Medulla oblongata (tissue), 1 donor: ENCODE measurements at regions not wholly inside any gene's neighbourhood (a gene's known extent, or its start where the extent isn't known, plus 50 kb on each side); places are given as distances from the start of the nearest gene placed in this dataset.
"Not testable (repeated sequence)": the region's sequence is repeated elsewhere in the genome, so short reads cannot be mapped to it uniquely, and the experiment has no call there.

Source experiments
- DNase-seq: peaks from one replicate; pipeline ENCODE4 v3.0.0-alpha.2; 2015; ENCODE audit errors: extremely low spot score

- no peak for DNase-seq
Observed at GRCh38 chr13:83121896-83122295, 760.4 kb downstream of the SLITRK1 start.

- DNase-seq, result no peak
Observed at GRCh38 chr13:83117046-83117445, 765.2 kb downstream of the SLITRK1 start.

DNA sequence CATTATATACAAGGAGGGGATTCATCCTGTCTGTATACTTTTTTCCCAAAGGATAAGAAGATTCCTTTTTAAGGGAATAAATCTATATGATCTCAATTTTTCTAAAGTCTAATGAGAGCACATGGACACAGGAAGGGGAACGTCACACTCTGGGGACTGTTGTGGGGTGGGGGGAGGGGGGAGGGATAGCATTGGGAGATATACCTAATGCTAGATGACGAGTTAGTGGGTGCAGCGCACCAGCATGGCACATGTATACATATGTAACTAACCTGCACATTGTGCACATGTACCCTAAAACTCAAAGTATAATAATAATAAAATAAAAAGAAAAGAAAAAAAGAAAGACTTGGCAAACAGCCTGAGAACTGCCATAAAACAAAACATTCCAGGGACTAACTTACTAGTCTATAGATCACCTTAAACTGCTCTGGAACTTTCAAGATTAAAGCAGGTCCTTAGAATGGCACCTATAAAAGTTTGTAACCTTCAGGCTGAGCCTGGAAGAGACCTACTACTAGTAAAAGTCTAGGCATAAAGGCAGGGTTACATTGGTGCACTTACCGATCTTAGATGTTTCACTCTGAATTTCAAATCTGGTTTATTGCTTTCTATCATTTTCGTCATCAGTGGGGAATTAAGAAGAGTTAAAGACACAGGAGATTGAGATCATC, 780.6 kb downstream of the SLITRK1 start:
- not testable (repeated sequence) for DNase-seq

DNA sequence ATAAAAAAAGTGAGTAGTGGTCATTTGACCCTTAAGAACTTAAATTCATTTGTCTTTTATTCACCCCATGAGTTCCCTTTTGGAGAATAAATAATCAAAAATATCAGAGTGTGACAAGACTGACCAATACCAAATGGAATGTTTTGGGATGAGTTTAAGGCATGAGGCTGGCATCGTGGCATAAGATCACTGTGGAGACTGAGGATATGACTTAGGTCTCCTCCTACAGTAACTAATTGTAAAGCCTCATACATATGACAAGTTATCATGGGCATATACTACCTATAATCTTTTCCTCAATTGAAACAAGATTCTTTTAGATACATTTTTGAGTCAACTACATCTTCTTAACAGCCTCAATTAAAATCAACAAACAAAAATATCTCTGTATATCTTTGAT, 782.0 kb downstream of the SLITRK1 start:
- DNase-seq, result no peak

DNA sequence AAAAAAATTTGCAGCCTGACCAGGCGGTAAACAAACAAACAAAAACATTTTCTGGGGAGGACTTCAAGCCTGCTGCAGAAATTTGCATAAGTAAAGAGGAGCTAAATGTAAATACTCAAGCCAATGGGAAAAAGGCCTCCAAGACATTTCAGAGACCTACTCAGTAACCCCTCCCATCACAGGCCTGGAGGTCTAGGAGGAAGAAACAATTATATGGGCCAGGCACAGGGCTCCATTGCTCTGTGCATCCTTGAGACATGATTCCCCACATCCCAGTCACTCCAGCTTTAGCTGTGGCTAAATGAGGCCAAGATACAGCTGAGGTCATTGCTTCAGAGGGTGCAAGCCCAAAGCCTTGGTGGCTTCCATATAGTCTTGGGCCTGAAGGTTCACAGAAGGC, 793.4 kb downstream of the SLITRK1 start:
- DNase-seq, result no peak

- DNase-seq, result no peak
Observed at GRCh38 chr13:83086948-83087347, 795.3 kb downstream of the SLITRK1 start.

- no peak for DNase-seq
Observed at GRCh38 chr13:83086088-83086487, 796.2 kb downstream of the SLITRK1 start.

GRCh38 chr13:83085186-83085900, 796.9 kb downstream of the SLITRK1 start:
- no peak for DNase-seq

DNA sequence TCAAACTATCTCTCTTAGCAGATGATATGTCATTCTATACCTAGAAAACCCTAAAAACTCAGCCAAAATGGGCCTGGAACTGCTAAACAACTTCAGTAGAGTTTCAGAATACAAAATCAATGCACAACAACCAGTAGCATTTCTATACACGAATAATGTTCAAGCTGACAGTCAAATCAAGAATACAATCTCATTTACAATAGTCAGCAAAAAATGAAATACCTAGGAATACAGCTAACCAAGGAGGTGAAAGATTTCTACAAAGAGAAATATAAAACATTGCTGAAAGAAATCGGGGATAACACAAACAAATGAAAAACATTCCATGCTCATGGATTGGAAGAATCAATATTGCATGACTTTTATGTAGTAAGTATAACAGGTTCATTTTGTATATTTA, 804.8 kb downstream of the SLITRK1 start:
- no peak for DNase-seq

GRCh38 chr13:83073930-83074329, 808.3 kb downstream of the SLITRK1 start:
- not testable (repeated sequence) for DNase-seq

DNA sequence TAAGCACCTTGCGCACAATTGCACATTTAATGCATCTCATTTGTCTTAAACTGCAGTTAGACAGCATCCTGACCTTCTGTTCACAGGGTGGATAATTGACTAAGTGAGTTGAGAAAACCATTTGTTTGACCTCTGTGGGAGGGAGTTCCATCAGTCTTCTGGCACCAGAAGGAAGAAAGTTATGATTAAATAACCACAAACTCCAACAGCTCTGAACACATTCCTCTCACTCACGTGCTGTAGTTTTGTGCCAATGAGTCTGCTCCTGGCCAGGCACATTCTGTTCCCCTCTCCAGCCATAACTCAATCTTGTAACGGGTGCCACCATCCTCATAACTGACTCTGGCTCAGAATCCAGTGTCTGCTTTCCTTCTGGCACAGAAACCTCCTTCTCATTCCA, 817.2 kb downstream of the SLITRK1 start:
- DNase-seq, result peak; percentile 55

DNA sequence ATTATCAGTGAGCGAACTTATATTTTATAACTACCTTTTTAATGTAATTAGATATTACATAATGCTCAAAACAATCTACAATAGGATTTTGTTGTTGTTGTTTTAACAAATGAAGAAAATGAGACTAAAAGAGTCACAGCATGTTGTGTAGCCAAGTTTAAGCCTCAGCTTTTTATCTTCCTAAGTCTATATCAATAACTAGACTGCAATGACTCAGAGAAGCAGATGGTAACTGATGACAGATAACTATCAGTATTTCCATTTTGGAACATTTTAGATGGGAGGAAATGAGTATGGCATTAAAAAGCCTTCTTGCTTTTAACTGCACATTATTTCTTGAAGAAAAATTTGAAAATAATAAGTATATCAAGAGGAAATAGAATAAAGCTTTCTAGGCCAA, 825.2 kb downstream of the SLITRK1 start:
- no peak for DNase-seq

DNA sequence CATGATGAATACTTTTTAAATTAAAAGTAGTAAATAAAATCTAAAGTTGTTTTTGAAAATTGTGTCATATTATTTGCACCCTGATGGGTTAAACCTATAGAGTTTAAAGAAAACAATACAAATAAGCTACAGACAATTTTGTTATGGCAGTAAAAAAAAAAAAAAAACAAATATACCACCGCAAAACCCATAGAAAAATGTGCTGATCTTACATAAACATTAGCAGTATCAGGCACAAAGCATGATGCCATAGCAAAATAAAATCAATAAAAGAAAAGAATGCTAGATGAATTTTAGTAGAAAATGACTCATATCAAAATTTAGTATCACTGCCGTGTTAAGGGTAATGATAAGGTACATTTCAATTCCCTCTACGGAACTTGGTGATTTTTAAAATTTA, 826.0 kb downstream of the SLITRK1 start:
- DNase-seq, result no peak

GRCh38 chr13:83048419-83048818, 833.9 kb downstream of the SLITRK1 start:
- DNase-seq, result no peak

GRCh38 chr13:83024955-83025594, 857.2 kb downstream of the SLITRK1 start:
- no peak for DNase-seq

DNA sequence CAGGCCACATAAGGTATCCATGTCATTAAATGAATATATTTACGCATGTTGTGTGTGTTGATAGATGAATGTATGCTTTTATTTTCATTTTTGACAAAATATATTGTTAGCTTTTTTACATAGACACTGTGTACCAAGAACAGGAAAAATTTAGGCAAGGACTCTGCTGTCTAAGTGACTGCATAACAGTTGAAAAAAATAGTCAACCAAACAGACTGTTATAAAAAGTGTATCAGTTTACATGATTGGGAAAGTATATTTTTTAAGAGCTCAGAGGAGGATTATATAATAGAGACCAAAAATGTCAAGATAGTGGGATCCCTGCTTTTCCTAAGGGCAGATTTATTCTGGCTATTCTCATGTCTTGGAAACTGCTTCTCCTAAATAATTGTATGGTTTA, 858.0 kb downstream of the SLITRK1 start:
- no peak for DNase-seq

- DNase-seq, result no peak
Observed at GRCh38 chr13:83019986-83020385, 862.3 kb downstream of the SLITRK1 start.

- DNase-seq, result no peak
Observed at GRCh38 chr13:83009987-83010386, 872.3 kb downstream of the SLITRK1 start.

GRCh38 chr13:83008212-83008929, 873.9 kb downstream of the SLITRK1 start:
- no peak for DNase-seq

- no peak for DNase-seq
Observed at GRCh38 chr13:83007226-83007625, 875.0 kb downstream of the SLITRK1 start.

DNA sequence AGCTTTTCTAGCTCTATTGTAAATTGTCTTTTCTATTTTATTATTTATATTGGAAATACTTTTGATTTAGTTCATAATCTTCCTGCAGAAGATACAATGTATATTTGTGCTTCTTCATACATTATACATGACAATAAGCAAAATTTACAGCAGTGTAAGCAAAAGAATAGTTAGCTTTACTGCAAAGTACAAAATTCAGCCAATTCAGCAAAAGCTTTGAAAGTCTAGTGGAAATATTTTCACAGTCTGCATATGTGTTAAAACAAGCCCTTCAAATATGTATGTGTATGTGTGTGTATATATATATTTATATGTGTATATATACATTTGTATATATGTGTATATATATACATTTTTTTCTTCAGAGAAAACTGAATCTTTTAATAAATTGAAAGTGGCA, 879.1 kb downstream of the SLITRK1 start:
- DNase-seq, result no peak

DNA sequence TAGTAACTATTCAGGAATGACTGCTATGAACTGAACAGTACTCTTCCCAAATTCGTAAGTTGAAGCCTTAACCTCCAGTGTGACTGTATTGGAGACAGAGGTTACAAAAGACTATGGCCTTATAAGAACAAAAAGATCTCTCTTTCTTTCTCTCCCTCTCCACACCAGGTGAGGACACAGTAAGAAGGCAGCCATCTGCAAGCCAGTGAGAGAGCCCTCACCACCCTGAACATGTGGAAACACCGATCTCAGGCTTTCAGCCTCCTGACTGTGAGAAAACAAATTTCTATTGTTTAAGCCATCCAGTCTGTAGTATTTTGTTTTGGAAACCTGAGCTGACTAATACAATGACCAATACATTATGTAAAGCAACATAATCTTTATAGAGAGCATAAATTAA, 888.9 kb downstream of the SLITRK1 start:
- DNase-seq, result no peak
